ENCODE measurements at regions not wholly inside any gene's neighbourhood (a gene's known extent, or its start where the extent isn't known, plus 50 kb on each side); places are given as distances from the start of the nearest gene placed in this dataset.
"Not testable (repeated sequence)": the region's sequence is repeated elsewhere in the genome, so short reads cannot be mapped to it uniquely, and the experiment has no call there.

DNA sequence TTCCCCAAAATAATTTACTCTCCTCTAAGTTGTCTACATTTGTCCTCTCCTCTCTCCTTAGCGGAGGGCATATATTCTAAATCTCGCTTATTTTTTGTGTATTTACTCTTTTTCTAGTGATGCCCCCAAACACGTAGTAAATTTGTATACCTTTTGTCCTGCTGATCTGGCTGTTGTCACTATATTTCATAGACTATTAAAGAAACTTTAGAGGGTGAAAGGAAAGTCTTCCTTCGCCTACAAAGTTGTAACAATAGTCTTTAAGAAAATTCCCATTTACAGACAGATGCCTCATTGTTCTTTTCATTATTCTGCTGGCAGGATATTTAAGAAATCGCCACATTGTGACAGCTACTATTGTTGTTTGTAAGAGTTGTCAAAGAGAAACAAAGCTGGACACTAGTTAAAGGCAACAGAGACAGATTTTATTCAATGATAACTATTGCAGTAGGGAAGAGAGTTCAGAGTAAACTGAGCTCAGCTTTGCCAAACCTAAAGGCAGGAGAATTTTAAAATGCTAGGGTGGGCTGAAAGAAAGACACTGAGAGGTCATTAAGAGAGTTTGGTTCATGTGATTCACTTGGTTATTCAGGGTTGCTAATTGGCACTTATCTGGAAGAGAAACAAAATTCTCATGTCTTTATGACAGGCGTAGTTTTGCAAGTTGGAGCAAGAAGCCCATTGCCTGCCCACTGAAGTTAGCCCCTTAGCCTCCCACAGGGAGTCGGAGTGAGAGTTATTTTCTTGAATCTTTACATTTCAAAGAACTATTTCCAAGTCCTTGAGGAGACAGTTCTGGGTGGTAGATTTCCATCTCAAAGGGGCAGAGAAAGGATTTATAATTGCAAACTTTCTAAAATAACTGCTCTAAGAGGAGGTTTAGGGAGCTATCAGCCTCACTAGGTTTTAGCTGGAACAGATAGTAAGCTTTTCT is 1272.5 kb upstream of the SEL1L start:
- TF ChIP-seq, protein P1, sequence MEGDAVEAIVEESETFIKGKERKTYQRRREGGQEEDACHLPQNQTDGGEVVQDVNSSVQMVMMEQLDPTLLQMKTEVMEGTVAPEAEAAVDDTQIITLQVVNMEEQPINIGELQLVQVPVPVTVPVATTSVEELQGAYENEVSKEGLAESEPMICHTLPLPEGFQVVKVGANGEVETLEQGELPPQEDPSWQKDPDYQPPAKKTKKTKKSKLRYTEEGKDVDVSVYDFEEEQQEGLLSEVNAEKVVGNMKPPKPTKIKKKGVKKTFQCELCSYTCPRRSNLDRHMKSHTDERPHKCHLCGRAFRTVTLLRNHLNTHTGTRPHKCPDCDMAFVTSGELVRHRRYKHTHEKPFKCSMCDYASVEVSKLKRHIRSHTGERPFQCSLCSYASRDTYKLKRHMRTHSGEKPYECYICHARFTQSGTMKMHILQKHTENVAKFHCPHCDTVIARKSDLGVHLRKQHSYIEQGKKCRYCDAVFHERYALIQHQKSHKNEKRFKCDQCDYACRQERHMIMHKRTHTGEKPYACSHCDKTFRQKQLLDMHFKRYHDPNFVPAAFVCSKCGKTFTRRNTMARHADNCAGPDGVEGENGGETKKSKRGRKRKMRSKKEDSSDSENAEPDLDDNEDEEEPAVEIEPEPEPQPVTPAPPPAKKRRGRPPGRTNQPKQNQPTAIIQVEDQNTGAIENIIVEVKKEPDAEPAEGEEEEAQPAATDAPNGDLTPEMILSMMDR (IDR thresholded peaks at IDR 0.05; ENCODE audit: insufficient read depth, low read depth, low read length, missing control alignments), result no peak
- no peak for DNase-seq (ENCODE audit: low read depth)
- H3K4me3 ChIP-seq (ENCODE audit: low read length), result no peak overlapping the region

DNA sequence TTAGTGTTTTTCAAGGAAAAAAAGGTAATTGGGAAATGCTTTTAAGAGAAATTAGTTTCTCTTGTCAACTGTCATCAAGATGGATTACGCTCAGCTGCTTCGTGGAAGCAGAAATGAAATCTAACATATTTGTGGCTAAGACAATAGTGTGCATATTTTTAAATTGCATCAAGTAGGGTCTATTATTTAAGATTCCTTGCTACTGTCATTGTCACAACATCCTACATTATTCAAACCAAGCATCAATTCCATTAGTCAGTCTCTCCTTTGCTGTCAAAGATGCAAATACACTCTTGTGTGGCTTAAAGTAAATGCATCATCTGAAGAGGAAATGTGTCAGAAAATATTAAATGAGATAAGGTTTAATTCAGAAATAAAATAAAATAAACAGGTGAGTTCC is 1277.6 kb upstream of the SEL1L start:
- no peak overlapping the region for H3K4me3 ChIP-seq (ENCODE audit: low read length)
- TF ChIP-seq, protein P1 (IDR thresholded peaks at IDR 0.05; ENCODE audit: insufficient read depth, low read depth, low read length, missing control alignments), result no peak
- no peak for DNase-seq (ENCODE audit: low read depth)

DNA sequence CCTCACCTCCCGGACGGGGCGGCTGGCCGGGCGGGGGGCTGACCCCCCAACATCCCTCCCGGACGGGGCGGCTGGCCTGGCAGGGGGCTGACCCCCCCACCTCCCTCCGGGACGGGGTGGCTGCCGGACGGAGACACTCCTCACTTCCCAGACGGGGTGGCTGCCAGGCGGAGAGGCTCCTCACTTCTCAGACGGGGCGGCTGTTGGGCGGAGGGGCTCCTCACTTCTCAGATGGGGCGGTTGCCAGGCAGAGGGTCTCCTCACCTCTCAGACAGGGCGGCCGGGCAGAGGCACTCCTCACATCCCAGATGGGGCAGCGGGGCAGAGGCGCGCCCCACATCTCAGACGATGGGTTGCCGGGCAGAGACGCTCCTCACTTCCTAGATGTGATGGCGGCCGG is 1280.7 kb upstream of the SEL1L start:
- DNase-seq (ENCODE audit: low read depth); H3K4me3 ChIP-seq (ENCODE audit: low read length): not testable (repeated sequence)

DNA sequence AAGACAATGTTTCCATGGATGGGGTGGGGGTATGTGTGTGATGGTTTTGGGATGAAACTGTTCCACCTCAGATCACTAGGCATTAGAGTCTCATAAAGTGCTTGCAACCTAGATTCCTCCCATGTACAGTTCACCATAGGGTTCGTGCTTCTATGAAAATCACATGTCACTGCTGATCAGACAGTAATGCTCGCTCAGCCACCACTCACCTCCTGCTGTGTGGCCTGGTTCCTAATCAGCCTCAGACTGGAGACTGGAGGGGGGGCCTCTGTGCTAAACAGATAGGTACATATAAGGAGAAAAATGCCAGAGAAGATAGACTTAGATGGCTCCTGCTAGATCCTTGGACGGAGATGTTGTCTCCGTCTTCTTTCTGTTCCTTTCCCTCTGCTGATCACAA is 1296.9 kb upstream of the SEL1L start:
- DNase-seq (ENCODE audit: low read depth), result no peak
- TF ChIP-seq, protein P1 (IDR thresholded peaks at IDR 0.05; ENCODE audit: insufficient read depth, low read depth, low read length, missing control alignments), result no peak
- no peak overlapping the region for H3K4me3 ChIP-seq (ENCODE audit: low read length)

DNA sequence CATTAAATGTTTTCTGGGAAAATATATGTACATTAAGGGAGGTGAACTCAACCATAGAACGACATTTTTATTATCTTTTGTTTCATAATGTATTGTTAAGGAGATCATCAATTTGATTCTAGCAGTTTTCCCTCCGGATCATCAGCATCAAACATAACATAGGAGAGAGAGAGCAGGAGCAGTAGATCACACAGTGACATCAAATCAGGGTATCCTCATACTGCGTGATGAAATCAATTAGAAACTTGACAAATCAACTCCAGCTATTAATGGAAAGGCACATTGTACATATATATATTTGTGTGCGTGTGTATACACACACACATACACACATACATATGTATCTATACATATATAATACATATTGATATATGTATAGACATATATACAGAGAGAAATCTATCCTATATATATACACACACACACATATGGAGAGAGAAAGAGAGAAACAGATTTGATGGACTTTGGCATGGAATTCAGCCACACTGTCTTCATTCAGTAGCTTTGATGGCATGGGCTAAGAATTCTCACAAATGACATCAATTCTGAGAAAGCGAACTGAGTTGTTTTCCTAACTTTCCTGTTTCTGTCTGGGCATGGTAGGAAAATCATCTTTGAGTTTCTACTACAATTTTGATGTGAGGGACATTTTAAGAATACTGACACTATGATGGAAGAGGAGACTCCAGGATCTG is 1302.8 kb upstream of the SEL1L start:
- DNase-seq (ENCODE audit: low read depth), result no peak
- no peak overlapping the region for H3K4me3 ChIP-seq (ENCODE audit: low read length)
- TF ChIP-seq, protein P1 (IDR thresholded peaks at IDR 0.05; ENCODE audit: insufficient read depth, low read depth, low read length, missing control alignments), result no peak

DNA sequence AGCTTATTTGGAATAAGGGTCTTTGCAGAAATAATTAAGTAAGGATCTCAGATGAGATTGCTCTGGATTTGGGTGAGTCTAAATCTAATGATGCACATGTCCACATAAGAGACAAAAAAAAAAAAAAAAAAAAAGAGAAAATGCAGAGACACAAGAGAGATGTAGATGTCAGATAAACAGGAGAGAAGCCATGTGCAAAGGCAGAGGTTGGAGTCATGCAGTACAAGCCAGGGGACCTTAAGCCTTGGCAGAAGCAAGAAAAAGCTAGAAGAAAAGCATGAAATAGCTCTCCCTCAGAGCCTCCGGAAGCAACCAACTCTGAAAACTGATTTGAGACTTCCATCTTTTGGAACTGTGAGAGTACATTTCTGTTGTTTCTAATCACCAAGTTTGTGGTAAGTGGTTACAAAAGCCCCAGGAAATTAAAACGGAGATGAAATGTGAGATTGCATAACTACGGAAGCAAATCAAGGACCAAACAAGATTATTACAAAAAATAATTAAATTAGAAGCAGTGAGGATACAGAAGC is 1304.0 kb upstream of the SEL1L start:
- DNase-seq (ENCODE audit: low read depth), result no peak
- no peak overlapping the region for H3K4me3 ChIP-seq (ENCODE audit: low read length)
- TF ChIP-seq, protein P1 (IDR thresholded peaks at IDR 0.05; ENCODE audit: insufficient read depth, low read depth, low read length, missing control alignments), result no peak

DNA sequence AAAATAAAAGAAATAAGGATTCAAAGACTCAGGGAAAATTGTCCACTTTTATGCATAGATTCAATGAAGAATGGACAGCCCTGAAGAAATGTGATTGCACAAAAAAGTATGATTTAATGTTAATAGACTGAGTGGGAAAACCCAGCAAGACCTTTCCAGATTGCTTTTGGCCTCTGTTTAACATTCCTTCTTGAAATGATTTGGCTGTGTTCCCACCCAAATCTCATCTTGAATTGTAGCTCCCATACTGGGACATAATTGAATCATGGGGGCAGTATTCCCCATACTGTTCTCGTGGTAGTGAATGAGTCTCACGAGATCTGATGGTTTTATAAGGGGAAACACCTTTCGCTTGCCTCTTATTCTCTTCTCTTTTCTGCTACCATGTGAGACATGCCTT is 1316.9 kb upstream of the SEL1L start:
- TF ChIP-seq, protein P1 (IDR thresholded peaks at IDR 0.05; ENCODE audit: insufficient read depth, low read depth, low read length, missing control alignments), result no peak
- no peak for DNase-seq (ENCODE audit: low read depth)
- no peak overlapping the region for H3K4me3 ChIP-seq (ENCODE audit: low read length)
